K562 (cell line): ENCODE measurements at regions not wholly inside any gene's neighbourhood (a gene's known extent, or its start where the extent isn't known, plus 50 kb on each side); places are given as distances from the start of the nearest gene placed in this dataset.

Source experiments
- ATF4 ChIP-seq: fragments of 450-650 bp; formaldehyde crosslinking; IDR thresholded peaks from 2 replicates; pipeline ENCODE4 v1.4.0; 2022; ENCODE audit warnings: mild to moderate bottlenecking, moderate library complexity
- FOXK2 ChIP-seq, 2 experiments: fragments of 450-650 bp; IDR thresholded peaks in 1 of 2; conservative IDR thresholded peaks in 1 of 2; 2 replicates each; pipeline ENCODE4 v1.6.1; 2016; ENCODE audit warnings: low read depth in 2 of 2, mild to moderate bottlenecking in 1 of 2
- SMARCE1 ChIP-seq: fragments of 450-650 bp; IDR thresholded peaks from 2 replicates; pipeline ENCODE4 v1.7.1; 2016; ENCODE audit warnings: mild to moderate bottlenecking
- SP1 ChIP-seq: sonication (generic); formaldehyde crosslinking; IDR thresholded peaks from 2 replicates; pipeline ENCODE4 v1.8.1; 2022; ENCODE audit warnings: mild to moderate bottlenecking, missing genetic modification reagents
- SREBF2 ChIP-seq: sonication (generic); formaldehyde crosslinking; IDR thresholded peaks from 2 replicates; pipeline ENCODE4 v1.4.0; 2020; ENCODE audit warnings: mild to moderate bottlenecking, missing genetic modification reagents
- ZNF311 ChIP-seq: fragments of 250-450 bp; sonication (Bioruptor Pico); IDR thresholded peaks from 2 replicates; pipeline ENCODE4 v1.4.0; 2020; ENCODE audit warnings: mild to moderate bottlenecking, moderate library complexity
- TF ChIP-seq, protein P1 (sequence below), 3 experiments: IDR thresholded peaks in 2 of 3; conservative IDR thresholded peaks in 1 of 3; 2 replicates each; pipeline ENCODE4 v1.5.1; 2011 to 2012; ENCODE audit warnings: low read length in 3 of 3, mild to moderate bottlenecking in 3 of 3, control low read depth in 2 of 3, improper control_type of control experiment in 1 of 3, inconsistent platforms in 1 of 3, low read depth in 1 of 3, mixed read lengths in 1 of 3, moderate library complexity in 1 of 3; ENCODE audit not compliant: insufficient read depth in 2 of 3

- TF ChIP-seq ATF4 (CRISPR knock-in tag) (no peak), FOXK2 (conservative IDR thresholded peaks at IDR 0.05 in 1 of 2, IDR thresholded peaks at IDR 0.05 in 1 of 2; ENCODE audit: low read depth in 2 of 2) (no peak), SREBF2 (CRISPR knock-in tag) (no peak), ZNF311 (CRISPR knock-in tag) (no peak), SMARCE1 (no peak), SP1 (CRISPR knock-in tag) (no peak)
- TF ChIP-seq, protein P1, sequence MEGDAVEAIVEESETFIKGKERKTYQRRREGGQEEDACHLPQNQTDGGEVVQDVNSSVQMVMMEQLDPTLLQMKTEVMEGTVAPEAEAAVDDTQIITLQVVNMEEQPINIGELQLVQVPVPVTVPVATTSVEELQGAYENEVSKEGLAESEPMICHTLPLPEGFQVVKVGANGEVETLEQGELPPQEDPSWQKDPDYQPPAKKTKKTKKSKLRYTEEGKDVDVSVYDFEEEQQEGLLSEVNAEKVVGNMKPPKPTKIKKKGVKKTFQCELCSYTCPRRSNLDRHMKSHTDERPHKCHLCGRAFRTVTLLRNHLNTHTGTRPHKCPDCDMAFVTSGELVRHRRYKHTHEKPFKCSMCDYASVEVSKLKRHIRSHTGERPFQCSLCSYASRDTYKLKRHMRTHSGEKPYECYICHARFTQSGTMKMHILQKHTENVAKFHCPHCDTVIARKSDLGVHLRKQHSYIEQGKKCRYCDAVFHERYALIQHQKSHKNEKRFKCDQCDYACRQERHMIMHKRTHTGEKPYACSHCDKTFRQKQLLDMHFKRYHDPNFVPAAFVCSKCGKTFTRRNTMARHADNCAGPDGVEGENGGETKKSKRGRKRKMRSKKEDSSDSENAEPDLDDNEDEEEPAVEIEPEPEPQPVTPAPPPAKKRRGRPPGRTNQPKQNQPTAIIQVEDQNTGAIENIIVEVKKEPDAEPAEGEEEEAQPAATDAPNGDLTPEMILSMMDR (IDR thresholded peaks at IDR 0.05 in 2 of 3, conservative IDR thresholded peaks at IDR 0.05 in 1 of 3; ENCODE audit: insufficient read depth in 2 of 3, low read depth in 1 of 3, low read length in 3 of 3), result no peak
These were observed 156.7 kb upstream of the TFPI start for GRCh38 chr2:187710791-187711521.
